UCSD-AML1 (cell line): ENCODE measurements at regions not wholly inside any gene's neighbourhood (a gene's known extent, or its start where the extent isn't known, plus 50 kb on each side); places are given as distances from the start of the nearest gene placed in this dataset.

ENCODE experiments used
- DNase-seq: peaks from one replicate; lab custom pipeline; 2025; ENCODE audit not compliant: unreplicated experiment; lab: John Stamatoyannopoulos, UW

- no peak for DNase-seq
Observed at GRCh38 chr11:80414181-80415165, 973.6 kb upstream of the TENM4 start.

GRCh38 chr11:80412604-80413003 lies 971.8 kb upstream of the TENM4 start:
- DNase-seq, result no peak

GRCh38 chr11:80393210-80393609 lies 952.4 kb upstream of the TENM4 start:
- DNase-seq, result no peak

GRCh38 chr11:80390505-80390904 lies 949.7 kb upstream of the TENM4 start:
- no peak for DNase-seq

GRCh38 chr11:80388536-80388935 lies 947.7 kb upstream of the TENM4 start:
- DNase-seq, result no peak

- DNase-seq, result no peak
Observed at GRCh38 chr11:80388130-80388529, 947.3 kb upstream of the TENM4 start.

GRCh38 chr11:80383655-80384054 lies 942.8 kb upstream of the TENM4 start:
- DNase-seq, result no peak

- no peak for DNase-seq
Observed at GRCh38 chr11:80379620-80380278, 938.9 kb upstream of the TENM4 start.

- DNase-seq, result no peak
Observed at GRCh38 chr11:80371931-80372330, 931.1 kb upstream of the TENM4 start.

- DNase-seq, result no peak
Observed at GRCh38 chr11:80365980-80366379, 925.1 kb upstream of the TENM4 start.

GRCh38 chr11:80365076-80365725 lies 924.4 kb upstream of the TENM4 start:
- no peak for DNase-seq

GRCh38 chr11:80362563-80363340 lies 921.9 kb upstream of the TENM4 start:
- DNase-seq, result no peak

- no peak for DNase-seq
Observed at GRCh38 chr11:80355251-80355650, 914.4 kb upstream of the TENM4 start.

- no peak for DNase-seq
Observed at GRCh38 chr11:80350541-80350940, 909.7 kb upstream of the TENM4 start.

GRCh38 chr11:80349997-80350396 lies 909.2 kb upstream of the TENM4 start:
- no peak for DNase-seq

- no peak for DNase-seq
Observed at GRCh38 chr11:80346353-80347059, 905.7 kb upstream of the TENM4 start.

GRCh38 chr11:80343436-80343835 lies 902.6 kb upstream of the TENM4 start:
- DNase-seq, result no peak

GRCh38 chr11:80338231-80338630 lies 897.4 kb upstream of the TENM4 start:
- DNase-seq, result no peak

GRCh38 chr11:80331694-80332093 lies 890.9 kb upstream of the TENM4 start:
- no peak for DNase-seq

- no peak for DNase-seq
Observed at GRCh38 chr11:80330264-80330663, 889.4 kb upstream of the TENM4 start.
